ENCODE measurements at regions not wholly inside any gene's neighbourhood (a gene's known extent, or its start where the extent isn't known, plus 50 kb on each side); places are given as distances from the start of the nearest gene placed in this dataset.

GRCh38 chr1:103854279-103854678, 104.6 kb downstream of the AMY1C start:
- no peaks in the 10 kb centered on the region for H3K9me3 ChIP-seq (ENCODE audit: control insufficient read depth in 2 of 2, insufficient read depth in 1 of 2, low read depth in 1 of 2, low read length in 1 of 2)
- no peaks in the 10 kb centered on the region for H3K36me3 ChIP-seq (ENCODE audit: control insufficient read depth in 3 of 3, insufficient read depth in 2 of 3, low read depth in 1 of 3, low read length in 3 of 3)
- no peak for FAIRE-seq

DNA sequence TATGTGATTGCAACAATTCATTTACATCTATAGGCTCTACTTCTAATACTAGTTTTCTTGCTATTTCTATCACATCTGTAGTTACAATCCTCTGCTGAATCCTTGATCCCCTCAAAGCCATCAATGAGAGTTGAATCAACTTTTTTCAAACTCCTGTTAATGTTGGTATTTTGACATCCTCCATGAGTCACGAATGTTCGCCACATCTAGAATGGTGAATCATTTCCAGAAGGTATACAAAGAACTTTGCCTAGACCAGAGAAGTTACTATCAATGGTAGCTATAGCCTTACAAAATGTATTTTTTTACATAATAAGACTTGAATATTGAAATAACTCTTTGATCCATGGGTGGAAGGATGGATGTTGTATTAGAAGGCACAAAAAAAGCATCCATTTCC, 110.0 kb downstream of the AMY1C start:
- Histone ChIP-seq H3K4me3 (ENCODE audit: low read depth in 1 of 3, low read length in 3 of 3) (no peak overlapping the region), H3K9me3 (ENCODE audit: control insufficient read depth in 2 of 2, insufficient read depth in 1 of 2, low read depth in 1 of 2, low read length in 1 of 2) (no peaks in the 10 kb centered on the region), H3K36me3 (ENCODE audit: control insufficient read depth in 3 of 3, insufficient read depth in 2 of 3, low read depth in 1 of 3, low read length in 3 of 3) (no peaks in the 10 kb centered on the region), H3K27me3 (ENCODE audit: control insufficient read depth in 3 of 3, insufficient read depth in 3 of 3, low read length in 3 of 3) (no peaks in the 10 kb centered on the region), H3K4me1 (ENCODE audit: control insufficient read depth in 3 of 3, insufficient read depth in 2 of 3, low read depth in 1 of 3, low read length in 2 of 3) (no peaks in the 10 kb centered on the region), H3K27ac (ENCODE audit: low read depth in 1 of 3, low read length in 2 of 3) (no peak overlapping the region)
- DNase-seq = no peak
- WGBS, 3 donors = 74 to 86% (median 77%) methylated on average over 2 of the region's 2 CpGs
- no peak for FAIRE-seq

More at GRCh38 chr1:103854279-103854678, 104.6 kb downstream of the AMY1C start:
- no peaks in the 10 kb centered on the region for H3K27me3 ChIP-seq (ENCODE audit: control insufficient read depth in 3 of 3, insufficient read depth in 3 of 3, low read length in 3 of 3)
- no peaks in the 10 kb centered on the region for H3K4me1 ChIP-seq (ENCODE audit: control insufficient read depth in 3 of 3, insufficient read depth in 2 of 3, low read depth in 1 of 3, low read length in 2 of 3)
- no peak for DNase-seq
- no peak overlapping the region for H3K27ac ChIP-seq (ENCODE audit: low read depth in 1 of 3, low read length in 2 of 3)
- no peak overlapping the region for H3K4me3 ChIP-seq (ENCODE audit: low read depth in 1 of 3, low read length in 3 of 3)

- Histone ChIP-seq H3K36me3 (ENCODE audit: control insufficient read depth in 3 of 3, insufficient read depth in 2 of 3, low read depth in 1 of 3, low read length in 3 of 3) (no peaks in the 10 kb centered on the region), H3K9me3 (ENCODE audit: control insufficient read depth in 2 of 2, insufficient read depth in 1 of 2, low read depth in 1 of 2, low read length in 1 of 2) (no peaks in the 10 kb centered on the region), H3K4me1 (ENCODE audit: control insufficient read depth in 3 of 3, insufficient read depth in 2 of 3, low read depth in 1 of 3, low read length in 2 of 3) (no peaks in the 10 kb centered on the region), H3K27ac (ENCODE audit: low read depth in 1 of 3, low read length in 2 of 3) (no peak overlapping the region), H3K27me3 (ENCODE audit: control insufficient read depth in 3 of 3, insufficient read depth in 3 of 3, low read length in 3 of 3) (no peaks in the 10 kb centered on the region), H3K4me3 (ENCODE audit: low read depth in 1 of 3, low read length in 3 of 3) (no peak overlapping the region)
- no peak for DNase-seq
- FAIRE-seq = no peak
- 67 to 71% (median 71%) methylated on average over 3 of the region's 3 CpGs for WGBS, 3 donors
These were observed 149.1 kb downstream of the AMY1C start for GRCh38 chr1:103898576-103899345.

GRCh38 chr1:103900005-103900404, 150.3 kb downstream of the AMY1C start:
- H3K27ac ChIP-seq (ENCODE audit: low read depth in 1 of 3, low read length in 2 of 3) = no peak overlapping the region
- no peaks in the 10 kb centered on the region for H3K27me3 ChIP-seq (ENCODE audit: control insufficient read depth in 3 of 3, insufficient read depth in 3 of 3, low read length in 3 of 3)
- DNase-seq (no peak), FAIRE-seq (no peak)
- no peak overlapping the region for H3K4me3 ChIP-seq (ENCODE audit: low read depth in 1 of 3, low read length in 3 of 3)
- no peaks in the 10 kb centered on the region for H3K9me3 ChIP-seq (ENCODE audit: control insufficient read depth in 2 of 2, insufficient read depth in 1 of 2, low read depth in 1 of 2, low read length in 1 of 2)
- H3K4me1 ChIP-seq (ENCODE audit: control insufficient read depth in 3 of 3, insufficient read depth in 2 of 3, low read depth in 1 of 3, low read length in 2 of 3) = no peaks in the 10 kb centered on the region
- H3K36me3 ChIP-seq (ENCODE audit: control insufficient read depth in 3 of 3, insufficient read depth in 2 of 3, low read depth in 1 of 3, low read length in 3 of 3) = no peaks in the 10 kb centered on the region
- 85 to 93% (median 87%) methylated on average over 3 of the region's 3 CpGs for WGBS, 3 donors

DNA sequence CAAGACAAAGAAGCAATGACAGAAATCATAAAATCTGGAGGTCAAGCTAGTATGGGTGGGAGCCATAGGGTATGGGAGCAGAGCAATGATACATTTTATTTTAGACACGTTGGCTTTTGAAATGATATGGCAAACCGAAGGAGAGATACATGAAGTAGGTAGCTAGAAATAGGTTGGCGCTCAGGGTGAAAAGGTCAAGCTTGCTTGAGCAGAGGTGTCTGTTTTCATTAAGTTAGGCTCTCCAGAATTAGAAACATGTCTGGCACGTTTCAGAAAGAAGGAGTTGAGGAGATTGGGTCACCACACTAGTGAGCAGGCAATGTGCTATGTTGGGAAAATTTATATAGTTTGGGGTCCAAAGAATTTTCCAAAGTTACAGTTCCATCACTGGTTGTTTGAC, 151.4 kb downstream of the AMY1C start:
- WGBS, 3 donors = 56 to 70% (median 64%) methylated on average over 4 of the region's 4 CpGs

GRCh38 chr1:103905363-103905762, 155.7 kb downstream of the AMY1C start:
- DNase-seq (no peak), FAIRE-seq (no peak)
- 77 to 81% (median 79%) methylated on average over 1 of the region's 1 CpG for WGBS, 3 donors
- no peak overlapping the region for H3K27ac ChIP-seq (ENCODE audit: low read depth in 1 of 3, low read length in 2 of 3)
- no peaks in the 10 kb centered on the region for H3K36me3 ChIP-seq (ENCODE audit: control insufficient read depth in 3 of 3, insufficient read depth in 2 of 3, low read depth in 1 of 3, low read length in 3 of 3)
- H3K27me3 ChIP-seq (ENCODE audit: control insufficient read depth in 3 of 3, insufficient read depth in 3 of 3, low read length in 3 of 3) = no peaks in the 10 kb centered on the region
- no peaks in the 10 kb centered on the region for H3K4me1 ChIP-seq (ENCODE audit: control insufficient read depth in 3 of 3, insufficient read depth in 2 of 3, low read depth in 1 of 3, low read length in 2 of 3)
- no peaks in the 10 kb centered on the region for H3K9me3 ChIP-seq (ENCODE audit: control insufficient read depth in 2 of 2, insufficient read depth in 1 of 2, low read depth in 1 of 2, low read length in 1 of 2)
- H3K4me3 ChIP-seq (ENCODE audit: low read depth in 1 of 3, low read length in 3 of 3) = no peak overlapping the region

More for the DNA sequence above, 151.4 kb downstream of the AMY1C start:
- Histone ChIP-seq H3K27me3 (ENCODE audit: control insufficient read depth in 3 of 3, insufficient read depth in 3 of 3, low read length in 3 of 3) (no peaks in the 10 kb centered on the region), H3K4me3 (ENCODE audit: low read depth in 1 of 3, low read length in 3 of 3) (no peak overlapping the region), H3K9me3 (ENCODE audit: control insufficient read depth in 2 of 2, insufficient read depth in 1 of 2, low read depth in 1 of 2, low read length in 1 of 2) (no peaks in the 10 kb centered on the region), H3K4me1 (ENCODE audit: control insufficient read depth in 3 of 3, insufficient read depth in 2 of 3, low read depth in 1 of 3, low read length in 2 of 3) (no peaks in the 10 kb centered on the region), H3K36me3 (ENCODE audit: control insufficient read depth in 3 of 3, insufficient read depth in 2 of 3, low read depth in 1 of 3, low read length in 3 of 3) (no peaks in the 10 kb centered on the region), H3K27ac (ENCODE audit: low read depth in 1 of 3, low read length in 2 of 3) (no peak overlapping the region)
- FAIRE-seq (no peak), DNase-seq (no peak)

- DNase-seq (no peak), FAIRE-seq (no peak)
- Histone ChIP-seq H3K9me3 (ENCODE audit: control insufficient read depth in 2 of 2, insufficient read depth in 1 of 2, low read depth in 1 of 2, low read length in 1 of 2) (no peaks in the 10 kb centered on the region), H3K36me3 (ENCODE audit: control insufficient read depth in 3 of 3, insufficient read depth in 2 of 3, low read depth in 1 of 3, low read length in 3 of 3) (no peaks in the 10 kb centered on the region), H3K4me1 (ENCODE audit: control insufficient read depth in 3 of 3, insufficient read depth in 2 of 3, low read depth in 1 of 3, low read length in 2 of 3) (no peaks in the 10 kb centered on the region), H3K27ac (ENCODE audit: low read depth in 1 of 3, low read length in 2 of 3) (no peak overlapping the region), H3K27me3 (ENCODE audit: control insufficient read depth in 3 of 3, insufficient read depth in 3 of 3, low read length in 3 of 3) (no peaks in the 10 kb centered on the region), H3K4me3 (ENCODE audit: low read depth in 1 of 3, low read length in 3 of 3) (no peak overlapping the region)
- WGBS, 3 donors = 74 to 88% (median 85%) methylated on average over 2 of the region's 2 CpGs
These were observed 161.8 kb downstream of the AMY1C start for GRCh38 chr1:103911450-103911849.

GRCh38 chr1:103917795-103918194, 168.1 kb downstream of the AMY1C start:
- no peak for FAIRE-seq
- 21 to 47% (median 22%) methylated on average over 2 of the region's 2 CpGs for WGBS, 3 donors

GRCh38 chr1:103931891-103932290, 182.2 kb downstream of the AMY1C start:
- 57 to 72% (median 65%) methylated on average over 1 of the region's 1 CpG for whole genome bisulfite sequencing, 3 donors
- Histone ChIP-seq H3K27ac (ENCODE audit: low read depth in 1 of 3, low read length in 2 of 3) (no peak overlapping the region), H3K9me3 (ENCODE audit: control insufficient read depth in 2 of 2, insufficient read depth in 1 of 2, low read depth in 1 of 2, low read length in 1 of 2) (no peaks in the 10 kb centered on the region), H3K4me3 (ENCODE audit: low read depth in 1 of 3, low read length in 3 of 3) (no peak overlapping the region), H3K4me1 (ENCODE audit: control insufficient read depth in 3 of 3, insufficient read depth in 2 of 3, low read depth in 1 of 3, low read length in 2 of 3) (no peaks in the 10 kb centered on the region), H3K36me3 (ENCODE audit: control insufficient read depth in 3 of 3, insufficient read depth in 2 of 3, low read depth in 1 of 3, low read length in 3 of 3) (no peaks in the 10 kb centered on the region), H3K27me3 (ENCODE audit: control insufficient read depth in 3 of 3, insufficient read depth in 3 of 3, low read length in 3 of 3) (no peaks in the 10 kb centered on the region)
- DNase-seq (no peak), FAIRE-seq (no peak)

More at GRCh38 chr1:103917795-103918194, 168.1 kb downstream of the AMY1C start:
- H3K9me3 ChIP-seq (ENCODE audit: control insufficient read depth in 2 of 2, insufficient read depth in 1 of 2, low read depth in 1 of 2, low read length in 1 of 2) = no peaks in the 10 kb centered on the region
- H3K4me3 ChIP-seq (ENCODE audit: low read depth in 1 of 3, low read length in 3 of 3) = no peak overlapping the region
- DNase-seq = no peak
- H3K27ac ChIP-seq (ENCODE audit: low read depth in 1 of 3, low read length in 2 of 3) = no peak overlapping the region
- H3K27me3 ChIP-seq (ENCODE audit: control insufficient read depth in 3 of 3, insufficient read depth in 3 of 3, low read length in 3 of 3) = no peaks in the 10 kb centered on the region
- no peaks in the 10 kb centered on the region for H3K4me1 ChIP-seq (ENCODE audit: control insufficient read depth in 3 of 3, insufficient read depth in 2 of 3, low read depth in 1 of 3, low read length in 2 of 3)
- H3K36me3 ChIP-seq (ENCODE audit: control insufficient read depth in 3 of 3, insufficient read depth in 2 of 3, low read depth in 1 of 3, low read length in 3 of 3) = no peaks in the 10 kb centered on the region
